BLaER1 (cell line): ENCODE measurements at regions not wholly inside any gene's neighbourhood (a gene's known extent, or its start where the extent isn't known, plus 50 kb on each side); places are given as distances from the start of the nearest gene placed in this dataset.
"Not testable (repeated sequence)": the region's sequence is repeated elsewhere in the genome, so short reads cannot be mapped to it uniquely, and the experiment has no call there.

Source experiments
- H3K27ac ChIP-seq: shearing (Covaris generic); formaldehyde crosslinking; 2 replicates; pipeline ENCODE4 v1.8.1; 2022
- H3K27me3 ChIP-seq: shearing (Covaris generic); formaldehyde crosslinking; 2 replicates; pipeline ENCODE4 v1.8.1; 2022
- H3K36me3 ChIP-seq: shearing (Covaris generic); formaldehyde crosslinking; 2 replicates; pipeline ENCODE4 v1.8.1; 2022
- H3K4me1 ChIP-seq: shearing (Covaris generic); formaldehyde crosslinking; 2 replicates; pipeline ENCODE4 v1.8.1; 2022
- H3K4me2 ChIP-seq: shearing (Covaris generic); formaldehyde crosslinking; 2 replicates; pipeline ENCODE4 v1.8.1; 2022
- H3K4me3 ChIP-seq: shearing (Covaris generic); formaldehyde crosslinking; 2 replicates; pipeline ENCODE4 v1.8.1; 2022
- H3K9ac ChIP-seq: shearing (Covaris generic); formaldehyde crosslinking; 2 replicates; pipeline ENCODE4 v1.8.1; 2022
- H3K9me3 ChIP-seq: shearing (Covaris generic); formaldehyde crosslinking; 2 replicates; pipeline ENCODE4 v1.8.1; 2022
- H4K20me1 ChIP-seq: shearing (Covaris generic); formaldehyde crosslinking; 2 replicates; pipeline ENCODE4 v1.8.1; 2022
- Cebpa-rat ChIP-seq: shearing (Covaris generic); IDR thresholded peaks from 2 replicates; pipeline ENCODE4 v1.8.1; 2022

GRCh38 chr6:134407791-134408190, 89.9 kb upstream of the SGK1 start:
- no peak for TF ChIP-seq Cebpa-rat
- peaks cover 18% of the 10 kb centered on the region for H3K9me3 ChIP-seq
- no peaks in the 10 kb centered on the region for H4K20me1 ChIP-seq
- H3K4me2 ChIP-seq: no peak overlapping the region
- no peaks in the 10 kb centered on the region for H3K36me3 ChIP-seq
- H3K9ac ChIP-seq: no peak overlapping the region
- H3K4me3 ChIP-seq: no peak overlapping the region
- H3K27me3 ChIP-seq: no peaks in the 10 kb centered on the region
- H3K4me1 ChIP-seq: peaks cover 10% of the 10 kb centered on the region
- no peak overlapping the region for H3K27ac ChIP-seq

GRCh38 chr6:134406311-134406710, 88.4 kb upstream of the SGK1 start:
- H3K9me3 ChIP-seq: peaks cover 12% of the 10 kb centered on the region
- no peaks in the 10 kb centered on the region for H4K20me1 ChIP-seq
- no peaks in the 10 kb centered on the region for H3K4me1 ChIP-seq
- H3K27me3 ChIP-seq: no peaks in the 10 kb centered on the region
- no peak overlapping the region for H3K27ac ChIP-seq
- TF ChIP-seq Cebpa-rat: no peak
- H3K4me3 ChIP-seq: no peak overlapping the region
- H3K4me2 ChIP-seq: no peak overlapping the region
- no peak overlapping the region for H3K9ac ChIP-seq
- no peaks in the 10 kb centered on the region for H3K36me3 ChIP-seq

DNA sequence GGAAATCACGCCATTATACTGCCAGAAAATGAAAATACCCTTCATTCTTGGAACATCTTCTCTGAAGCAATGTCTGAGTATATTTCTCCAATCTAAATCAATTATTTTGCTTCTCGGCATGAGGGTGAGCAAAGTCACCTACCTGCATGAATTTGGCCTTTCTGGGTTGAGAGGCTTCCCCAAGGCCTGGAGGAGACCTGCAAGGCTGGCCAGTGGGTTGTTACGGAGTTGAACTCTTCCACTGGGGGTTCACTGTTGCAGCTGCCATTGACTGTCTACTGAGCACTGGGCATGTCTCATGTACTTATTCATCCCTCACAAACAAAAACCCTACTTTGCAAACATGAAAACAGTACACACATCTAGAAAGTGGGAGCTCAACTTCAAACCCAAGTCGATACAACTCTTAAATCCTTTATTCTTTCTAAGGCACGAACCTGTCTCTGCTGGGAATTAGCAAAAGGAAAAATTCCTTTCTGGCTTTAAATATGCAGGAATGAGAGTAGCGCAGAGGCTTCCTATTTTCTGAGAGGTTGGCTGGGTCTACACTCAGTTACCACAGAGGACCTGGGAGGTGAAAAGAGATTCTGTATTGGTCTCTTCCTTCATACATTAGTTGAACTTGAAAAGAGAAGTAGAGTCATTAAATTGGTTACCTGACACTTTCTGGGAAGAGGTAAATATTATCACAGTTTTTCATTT, 87.6 kb upstream of the SGK1 start:
- Histone ChIP-seq H3K36me3 (no peaks in the 10 kb centered on the region), H4K20me1 (no peaks in the 10 kb centered on the region), H3K4me3 (no peak overlapping the region), H3K9me3 (peaks cover 4% of the 10 kb centered on the region; the same call in 1 of the 2 replicates), H3K27ac (no peak overlapping the region), H3K4me2 (no peak overlapping the region), H3K9ac (no peak overlapping the region), H3K4me1 (no peaks in the 10 kb centered on the region), H3K27me3 (no peaks in the 10 kb centered on the region)
- TF ChIP-seq Cebpa-rat: no peak

- H3K36me3 ChIP-seq, H3K4me3 ChIP-seq, H3K9me3 ChIP-seq, H3K27ac ChIP-seq, H3K9ac ChIP-seq, H3K27me3 ChIP-seq, H3K4me2 ChIP-seq, H4K20me1 ChIP-seq: not testable (repeated sequence)
- H3K4me1 ChIP-seq: peaks cover 12% of the 10 kb centered on the region
Measured at GRCh38 chr6:134403312-134403711, 85.4 kb upstream of the SGK1 start.

GRCh38 chr6:134402372-134402984, 84.6 kb upstream of the SGK1 start:
- Histone ChIP-seq H3K9me3 (peaks cover 6% of the 10 kb centered on the region; the same call in 1 of the 2 replicates), H3K27ac (no peak overlapping the region), H3K36me3 (no peaks in the 10 kb centered on the region), H3K4me1 (peaks cover 19% of the 10 kb centered on the region), H3K27me3 (no peaks in the 10 kb centered on the region), H4K20me1 (no peaks in the 10 kb centered on the region), H3K4me3 (no peak overlapping the region), H3K4me2 (no peak overlapping the region), H3K9ac (no peak overlapping the region)
- TF ChIP-seq Cebpa-rat: no peak

DNA sequence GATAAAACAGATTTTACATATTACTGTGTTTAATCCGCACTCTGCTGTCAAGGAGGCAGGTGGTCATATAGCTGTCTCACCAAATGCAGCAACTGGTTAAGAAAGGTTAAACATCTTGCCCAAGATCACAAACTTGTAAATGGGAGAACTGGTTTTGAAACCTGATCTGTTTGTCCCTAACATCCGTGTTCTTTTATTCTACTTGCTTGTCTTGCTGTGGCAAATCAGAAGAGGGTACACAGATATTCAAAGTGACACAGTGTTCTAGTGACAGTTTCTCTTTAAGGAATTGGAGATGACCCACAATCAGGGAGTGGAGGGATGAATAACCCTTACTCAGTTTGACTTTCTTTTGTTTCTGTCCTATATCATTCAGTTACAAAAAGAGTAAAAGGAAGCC, 83.0 kb upstream of the SGK1 start:
- peaks cover 19% of the 10 kb centered on the region for H3K4me1 ChIP-seq
- no peak overlapping the region for H3K4me2 ChIP-seq
- H3K27me3 ChIP-seq: no peaks in the 10 kb centered on the region
- H3K36me3 ChIP-seq: no peaks in the 10 kb centered on the region
- no peak overlapping the region for H3K4me3 ChIP-seq
- H3K9ac ChIP-seq: no peak overlapping the region
- H3K9me3 ChIP-seq: peaks cover 6% of the 10 kb centered on the region; the same call in 1 of the 2 replicates
- TF ChIP-seq Cebpa-rat: no peak
- H4K20me1 ChIP-seq: no peaks in the 10 kb centered on the region
- H3K27ac ChIP-seq: no peak overlapping the region

DNA sequence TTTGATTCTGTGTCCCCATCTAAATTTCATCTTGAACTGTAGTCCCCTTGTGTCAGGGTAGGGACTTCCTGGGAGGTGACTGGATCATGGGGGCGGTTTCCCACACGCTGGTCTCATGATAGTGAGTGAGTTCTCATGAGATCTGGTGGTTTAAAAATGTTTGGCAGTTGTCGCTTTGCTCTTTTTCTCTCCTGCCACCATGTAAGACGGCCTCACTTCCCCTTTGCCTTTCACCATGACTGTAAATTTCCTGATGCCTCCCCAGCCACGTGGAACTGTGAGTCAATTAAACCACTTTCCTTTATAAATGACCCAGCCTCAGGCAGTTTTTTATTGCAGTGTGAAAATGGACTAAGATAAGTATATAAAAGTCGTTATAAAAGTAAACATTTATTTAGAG, 80.5 kb upstream of the SGK1 start:
- H3K4me1 ChIP-seq: peaks cover 19% of the 10 kb centered on the region
- peak overlapping the region; percentile 54 for H3K4me2 ChIP-seq
- H4K20me1 ChIP-seq: no peaks in the 10 kb centered on the region
- no peak overlapping the region for H3K9ac ChIP-seq
- peaks cover 6% of the 10 kb centered on the region; the same call in 1 of the 2 replicates for H3K9me3 ChIP-seq
- no peak for TF ChIP-seq Cebpa-rat
- no peaks in the 10 kb centered on the region for H3K27me3 ChIP-seq
- peak overlapping the region; percentile 65 for H3K27ac ChIP-seq
- no peaks in the 10 kb centered on the region for H3K36me3 ChIP-seq
- no peak overlapping the region; the same call in 1 of the 2 replicates for H3K4me3 ChIP-seq

DNA sequence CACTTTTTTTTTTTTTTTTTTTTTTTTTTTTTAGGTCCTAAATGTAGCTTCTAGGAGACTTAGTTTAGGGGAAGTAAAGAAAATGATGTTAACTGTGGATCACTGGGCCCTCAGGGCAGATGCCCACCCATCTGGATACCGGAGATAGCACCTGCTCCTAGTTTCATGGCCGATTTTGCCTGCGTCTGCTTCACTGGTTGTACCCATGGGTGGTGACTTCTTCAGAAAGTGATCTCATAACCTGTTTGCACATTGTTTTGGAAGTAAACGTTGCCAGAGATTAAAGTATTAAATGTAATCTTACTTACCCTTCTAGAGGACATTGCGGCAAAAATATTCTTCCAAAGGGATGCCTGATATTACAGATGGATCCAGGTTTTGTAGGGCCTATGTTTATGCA, 79.8 kb upstream of the SGK1 start:
- Histone ChIP-seq H4K20me1 (no peaks in the 10 kb centered on the region), H3K9me3 (peaks cover 6% of the 10 kb centered on the region; the same call in 1 of the 2 replicates), H3K9ac (no peak overlapping the region), H3K36me3 (no peaks in the 10 kb centered on the region), H3K27ac (no peak overlapping the region), H3K4me1 (peaks cover 19% of the 10 kb centered on the region), H3K4me3 (no peak overlapping the region), H3K27me3 (no peaks in the 10 kb centered on the region), H3K4me2 (0 out of 2 replicates have a peak overlapping the region, but pooled peaks have one; percentile 54)
- no peak for TF ChIP-seq Cebpa-rat

- Histone ChIP-seq H3K4me1 (peaks cover 19% of the 10 kb centered on the region), H3K27ac (no peak overlapping the region), H4K20me1 (no peaks in the 10 kb centered on the region), H3K9ac (no peak overlapping the region), H3K9me3 (peaks cover 4% of the 10 kb centered on the region; the same call in 1 of the 2 replicates), H3K4me3 (no peak overlapping the region), H3K4me2 (no peak overlapping the region), H3K27me3 (no peaks in the 10 kb centered on the region), H3K36me3 (no peaks in the 10 kb centered on the region)
- no peak for TF ChIP-seq Cebpa-rat
Measured at GRCh38 chr6:134394905-134395304, 77.0 kb upstream of the SGK1 start.

GRCh38 chr6:134394208-134394607, 76.3 kb upstream of the SGK1 start:
- no peak overlapping the region for H3K4me3 ChIP-seq
- no peaks in the 10 kb centered on the region; the same call in 1 of the 2 replicates for H3K9me3 ChIP-seq
- H3K4me1 ChIP-seq: peaks cover 24% of the 10 kb centered on the region
- no peaks in the 10 kb centered on the region for H4K20me1 ChIP-seq
- H3K36me3 ChIP-seq: no peaks in the 10 kb centered on the region
- no peaks in the 10 kb centered on the region for H3K27me3 ChIP-seq
- no peak overlapping the region for H3K27ac ChIP-seq
- TF ChIP-seq Cebpa-rat: no peak
- no peak overlapping the region for H3K9ac ChIP-seq
- no peak overlapping the region for H3K4me2 ChIP-seq
